GM19035 (cell line): ENCODE measurements at regions not wholly inside any gene's neighbourhood (a gene's known extent, or its start where the extent isn't known, plus 50 kb on each side); places are given as distances from the start of the nearest gene placed in this dataset.
"Not testable (repeated sequence)": the region's sequence is repeated elsewhere in the genome, so short reads cannot be mapped to it uniquely, and the experiment has no call there.

Source experiments
- ATAC-seq: cut with Tn5 transposase; IDR thresholded peaks from one replicate; pipeline ENCODE4 v1.9.1; 2021; ENCODE audit not compliant: unreplicated experiment

DNA sequence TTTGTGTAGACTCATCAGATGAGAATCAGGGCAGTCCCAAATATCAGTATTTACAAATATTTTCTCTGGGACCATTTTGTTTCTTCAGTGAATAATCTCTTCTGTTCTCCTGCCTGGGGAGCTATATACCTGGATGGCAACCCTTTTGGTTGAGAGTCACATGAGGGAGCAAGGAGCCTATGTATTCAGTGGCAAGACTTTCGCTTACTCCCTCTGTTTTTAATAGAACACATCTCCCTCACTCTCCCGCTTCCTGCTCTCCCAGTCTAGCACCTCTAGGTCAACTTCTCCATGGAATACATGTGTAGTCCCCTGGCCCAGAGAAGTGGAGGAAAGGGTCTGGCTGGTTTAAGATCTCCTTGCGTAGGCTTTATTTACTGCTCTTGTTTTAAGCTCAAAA lies 600.3 kb downstream of the CCDC85A start:
- ATAC-seq, result no peak

- ATAC-seq, result no peak
Observed at GRCh38 chr2:56801214-56801613, 617.4 kb downstream of the CCDC85A start.

- ATAC-seq, result no peak
Observed at GRCh38 chr2:56801770-56802169, 618.0 kb downstream of the CCDC85A start.

- ATAC-seq, result no peak
Observed at GRCh38 chr2:56803596-56803995, 619.8 kb downstream of the CCDC85A start.

DNA sequence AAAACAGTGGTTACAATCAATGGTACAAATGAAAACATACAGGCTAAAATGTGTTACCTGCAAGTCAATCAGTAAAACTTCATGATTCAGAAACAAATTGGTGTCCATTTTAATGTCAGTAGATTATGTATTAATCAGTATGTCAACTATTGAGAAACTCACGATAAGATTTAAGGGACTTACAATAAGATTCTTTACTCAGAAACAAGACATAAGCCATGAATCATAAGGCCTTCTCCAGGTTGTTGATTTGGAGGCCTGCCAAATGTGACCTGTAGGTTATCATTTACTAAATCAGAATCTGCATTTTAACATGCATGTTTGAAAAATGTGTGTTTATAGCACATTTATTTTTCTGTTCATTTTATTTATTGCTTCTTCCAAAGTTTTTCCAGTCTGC lies 623.1 kb downstream of the CCDC85A start:
- ATAC-seq, result no peak

DNA sequence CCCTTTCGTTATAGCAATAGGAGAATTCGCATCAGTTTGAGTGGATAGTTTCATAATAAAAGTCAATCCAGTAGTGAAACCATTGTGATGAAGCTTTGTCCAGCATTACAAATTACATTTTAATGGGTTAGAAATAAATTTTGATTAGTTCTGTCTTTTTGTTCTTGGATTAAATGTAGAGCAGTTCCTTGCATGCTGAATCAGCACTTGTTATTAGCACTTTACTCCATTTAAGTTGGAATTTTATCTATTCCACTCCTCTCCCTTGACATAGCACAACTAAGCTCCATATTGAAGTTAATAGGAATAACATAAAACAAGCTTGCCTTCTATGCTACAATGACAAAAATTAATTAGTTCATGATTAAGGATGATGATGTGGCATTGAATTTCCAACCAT lies 624.1 kb downstream of the CCDC85A start:
- ATAC-seq, result no peak

- no peak for ATAC-seq
Observed at GRCh38 chr2:56811401-56811800, 627.6 kb downstream of the CCDC85A start.

- no peak for ATAC-seq
Observed at GRCh38 chr2:56812432-56812831, 628.6 kb downstream of the CCDC85A start.

DNA sequence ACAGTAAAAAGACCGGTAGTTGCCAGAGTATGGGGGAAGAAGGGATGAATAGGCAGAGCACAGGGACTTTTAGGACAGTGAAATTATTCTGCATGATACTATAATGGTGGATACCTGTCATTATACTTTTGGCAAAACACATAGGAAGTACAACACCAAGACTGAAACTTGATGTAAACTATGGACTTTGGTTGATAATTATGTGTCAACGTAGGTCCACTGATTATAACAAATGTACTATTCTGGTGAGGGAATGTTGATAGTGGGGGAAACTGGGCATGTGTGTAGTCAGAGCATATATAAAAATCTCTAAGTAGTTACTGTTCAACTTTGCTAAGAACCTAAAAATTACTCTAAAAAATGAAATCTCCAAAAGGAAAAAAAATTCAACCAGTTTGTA lies 629.7 kb downstream of the CCDC85A start:
- no peak for ATAC-seq

- no peak for ATAC-seq
Observed at GRCh38 chr2:56816666-56817065, 632.9 kb downstream of the CCDC85A start.

DNA sequence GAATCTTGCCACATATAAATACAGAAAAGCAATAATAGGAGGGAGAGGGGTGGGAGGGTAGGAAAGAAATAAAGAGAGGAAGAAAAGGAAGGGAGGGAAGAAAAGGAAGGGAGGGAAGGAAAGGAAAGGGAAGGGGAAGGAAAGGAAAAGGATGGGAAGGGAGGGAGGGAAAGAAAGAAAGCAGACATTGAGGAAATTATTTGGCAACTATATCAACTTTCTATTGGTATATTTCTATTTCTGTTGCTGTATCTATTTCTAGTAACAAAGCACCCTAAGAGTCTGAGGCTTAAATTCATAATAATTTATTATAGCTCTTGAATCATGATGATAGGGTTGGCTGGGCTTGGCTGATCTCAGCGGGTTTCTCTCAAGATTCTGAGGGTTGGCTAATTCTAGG lies 648.0 kb downstream of the CCDC85A start:
- no peak for ATAC-seq

DNA sequence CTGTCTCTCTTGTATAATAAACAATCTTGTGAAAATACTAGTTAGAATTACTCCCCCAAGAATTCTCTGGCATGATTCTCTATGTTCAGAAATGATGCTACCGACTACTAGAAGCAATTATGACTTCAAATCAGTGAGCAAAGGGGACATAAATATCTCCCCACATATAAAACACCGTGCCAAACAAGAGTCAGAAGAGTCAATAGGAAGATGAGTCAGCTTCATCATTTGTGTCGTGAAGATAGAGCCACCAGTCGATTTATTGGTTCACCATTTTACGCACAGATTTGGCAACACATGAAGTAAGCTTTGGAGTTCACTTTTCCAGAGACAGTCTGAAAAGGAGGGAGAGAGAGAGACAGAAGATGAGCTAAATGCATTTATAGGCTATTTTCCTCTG lies 650.9 kb downstream of the CCDC85A start:
- no peak for ATAC-seq

GRCh38 chr2:56840009-56840408 lies 656.2 kb downstream of the CCDC85A start:
- not testable (repeated sequence) for ATAC-seq

DNA sequence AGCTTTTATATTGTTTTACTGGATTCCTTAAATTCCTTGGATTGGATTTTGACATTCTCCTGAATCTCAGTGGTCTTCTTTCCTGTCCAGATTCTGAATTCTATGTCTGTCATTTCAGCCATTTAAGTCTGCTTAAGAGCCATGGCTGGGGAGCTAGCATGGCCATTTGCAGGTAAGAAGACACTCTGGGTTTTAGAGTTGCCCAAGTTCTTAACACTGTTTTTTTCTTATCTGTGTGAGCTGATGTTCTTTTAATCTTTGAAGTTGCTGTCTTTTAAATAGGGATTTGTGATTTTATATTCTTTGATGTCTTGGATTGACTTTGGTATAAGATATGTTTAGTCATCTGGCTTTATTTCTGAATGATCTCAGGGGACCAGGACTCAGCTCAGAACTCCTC lies 677.2 kb downstream of the CCDC85A start:
- no peak for ATAC-seq

DNA sequence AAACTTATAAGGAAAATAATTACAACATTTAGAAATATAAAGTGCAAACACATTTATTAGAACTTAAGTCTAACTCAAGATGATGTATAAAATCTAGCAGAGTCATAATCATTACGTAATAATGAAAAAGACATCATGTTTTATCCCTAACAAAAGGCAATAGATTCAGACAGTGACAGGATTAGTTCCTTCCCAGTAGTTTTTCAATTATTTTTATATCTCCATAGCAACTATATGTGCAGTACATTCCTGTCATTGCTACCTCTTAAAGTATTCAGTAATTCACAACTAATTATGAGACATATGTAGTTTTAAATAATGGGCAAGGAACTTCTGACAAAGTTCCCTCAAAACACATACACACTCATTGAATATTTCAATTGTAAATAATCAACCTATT lies 687.9 kb downstream of the CCDC85A start:
- ATAC-seq, result no peak

GRCh38 chr2:56874717-56875116 lies 690.9 kb downstream of the CCDC85A start:
- ATAC-seq, result no peak

DNA sequence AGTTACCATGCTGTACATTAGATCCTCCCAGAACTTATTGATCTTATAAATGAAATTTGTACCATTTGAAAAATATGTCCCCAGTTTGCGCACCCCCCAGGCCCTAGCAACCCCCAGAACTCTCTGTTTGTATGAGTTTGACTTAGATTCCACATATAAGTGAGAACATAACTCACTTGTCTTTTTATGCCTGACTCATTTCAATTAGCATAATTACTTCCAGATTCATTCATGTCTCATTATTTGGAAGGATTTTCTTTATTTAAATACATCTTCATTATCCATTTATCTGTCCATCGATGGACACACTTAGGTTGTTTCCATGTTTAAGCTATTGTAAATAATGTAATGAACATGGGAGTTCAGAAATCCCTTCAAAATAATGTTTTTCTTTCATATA lies 705.9 kb downstream of the CCDC85A start:
- no peak for ATAC-seq

DNA sequence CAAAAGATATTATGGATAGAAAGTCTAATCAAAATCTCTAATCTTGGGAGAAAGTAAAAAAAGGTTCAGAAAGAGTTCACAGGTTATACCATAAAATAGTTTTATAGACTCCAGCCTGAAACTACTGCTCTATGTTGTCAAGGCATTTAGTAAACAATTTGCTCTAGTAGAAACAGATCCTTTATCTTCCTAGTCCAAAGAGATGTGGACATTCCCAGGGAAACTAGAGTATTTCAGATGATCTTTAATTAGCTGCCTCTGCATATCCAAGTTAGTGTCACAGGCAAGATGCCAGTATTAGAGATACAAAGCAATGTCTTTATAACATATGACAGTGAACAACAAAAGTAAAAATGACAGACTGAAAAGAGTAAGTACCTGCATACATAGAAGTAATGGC lies 708.6 kb downstream of the CCDC85A start:
- ATAC-seq, result no peak

DNA sequence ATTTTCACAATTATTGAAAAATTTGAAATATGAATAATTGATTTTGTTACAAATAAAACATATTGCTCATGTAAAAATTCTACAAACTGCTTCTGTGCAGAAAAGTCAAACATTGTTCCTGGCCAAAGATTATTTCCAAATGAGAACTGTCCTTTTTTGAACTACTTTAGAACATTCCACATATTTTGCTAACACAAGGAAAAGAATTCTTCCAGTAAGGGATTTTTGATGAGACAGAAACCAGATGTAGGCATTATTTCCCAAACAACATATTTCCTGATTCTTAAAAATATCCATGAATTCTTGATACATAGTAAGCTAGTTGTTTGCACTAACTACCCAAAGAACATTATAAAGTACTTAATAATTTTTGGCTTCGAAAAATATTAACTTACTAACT lies 715.2 kb downstream of the CCDC85A start:
- no peak for ATAC-seq

GRCh38 chr2:56912490-56912889 lies 728.7 kb downstream of the CCDC85A start:
- ATAC-seq, result no peak

GRCh38 chr2:56918790-56919189 lies 735.0 kb downstream of the CCDC85A start:
- no peak for ATAC-seq

DNA sequence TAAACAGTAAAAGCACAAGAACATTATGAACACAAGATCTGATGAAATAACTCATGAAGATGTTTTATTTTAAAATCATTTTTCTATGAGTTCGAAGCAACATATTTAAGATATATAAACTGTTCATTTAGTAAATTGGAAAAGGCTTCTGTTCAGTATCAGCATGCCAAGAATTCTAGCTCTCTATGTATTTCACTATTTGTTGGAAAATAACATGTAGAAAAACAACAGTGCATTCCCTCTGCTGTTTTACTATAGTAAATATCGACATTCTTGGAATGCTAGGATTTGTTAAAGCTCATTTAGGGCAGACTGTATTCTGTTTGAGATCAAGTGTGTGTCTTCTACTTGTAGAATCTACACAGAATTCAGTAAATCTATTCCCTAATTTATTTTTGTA lies 750.2 kb downstream of the CCDC85A start:
- no peak for ATAC-seq

DNA sequence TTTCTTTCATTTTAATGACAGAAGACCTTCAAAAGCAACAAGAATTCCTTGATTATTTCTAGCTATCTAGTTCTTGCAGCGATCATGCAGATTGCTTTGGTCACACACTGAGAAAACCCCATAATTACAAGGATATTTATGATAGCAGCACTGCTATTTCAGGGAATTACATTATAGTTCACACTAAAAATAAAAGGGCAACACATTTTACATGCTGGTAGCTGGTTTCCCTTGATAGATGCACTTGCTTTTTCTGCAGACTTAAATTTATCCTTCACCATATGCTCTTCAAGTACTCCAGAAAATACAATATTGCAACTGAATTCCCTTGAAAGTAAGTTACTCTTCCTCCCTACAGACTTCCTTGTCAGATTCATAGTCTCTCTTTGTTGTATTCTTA lies 751.1 kb downstream of the CCDC85A start:
- ATAC-seq, result no peak

DNA sequence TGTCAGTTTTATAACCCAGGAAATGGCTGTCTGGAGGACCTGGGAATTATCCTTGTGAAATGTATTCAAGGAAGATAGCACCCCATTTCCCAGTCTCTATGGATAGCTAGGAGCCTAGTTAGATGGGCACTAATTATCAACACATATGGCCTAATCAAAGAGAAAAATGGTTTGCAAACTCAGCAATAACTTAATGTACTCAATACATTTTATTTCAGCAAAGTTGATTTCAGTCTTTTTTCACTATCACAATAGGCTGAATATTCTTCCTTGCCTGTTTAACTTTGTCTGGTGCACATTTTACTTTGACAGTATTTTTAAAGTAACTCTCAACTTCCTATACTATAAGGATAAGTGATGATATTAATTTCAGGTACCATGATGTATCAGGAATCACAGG lies 756.3 kb downstream of the CCDC85A start:
- no peak for ATAC-seq
